Body of pancreas (tissue), 4 donors: ENCODE measurements at regions not wholly inside any gene's neighbourhood (a gene's known extent, or its start where the extent isn't known, plus 50 kb on each side); places are given as distances from the start of the nearest gene placed in this dataset.

Experiments
- ATAC-seq: fragments of 150-250 bp; one replicate; pipeline ENCODE4 v1.9.1; 2016
- DNase-seq, 4 donors: peaks; one replicate each; pipeline ENCODE4 v3.0.0-alpha.2; 2019
- H3K27ac ChIP-seq, 4 donors: fragments of 200-600 bp; sonication (generic); 1 replicate in 3 of 4; 2 replicates in 1 of 4; pipeline versions ENCODE4 v1.5.1 to v1.6.1; 2016 to 2019; ENCODE audit warnings: mild to moderate bottlenecking in 1 of 4, mixed read lengths in 1 of 4, moderate library complexity in 1 of 4
- H3K27me3 ChIP-seq, 2 donors: fragments of 200-600 bp; sonication (generic); one replicate each; pipeline ENCODE4 v1.6.0; 2016; ENCODE audit warnings: mild to moderate bottlenecking in 1 of 2
- H3K36me3 ChIP-seq, 2 donors: fragments of 200-600 bp; sonication (generic); replicated peaks in 1 of 2; 2 replicates each; pipeline ENCODE4 v1.5.1; 2016; ENCODE audit warnings: low read depth in 2 of 2; ENCODE audit not compliant: insufficient read depth in 1 of 2
- H3K4me1 ChIP-seq: fragments of 200-600 bp; sonication (generic); one replicate; pipeline ENCODE4 v1.6.0; 2016
- H3K4me3 ChIP-seq, 2 donors: fragments of 200-600 bp; sonication (generic); 1 replicate in 1 of 2; 2 replicates in 1 of 2; pipeline ENCODE4 v1.5.1; 2016 to 2019
- H3K9me3 ChIP-seq, 3 donors: fragments of 200-600 bp; sonication (generic); 1 replicate in 2 of 3; 2 replicates in 1 of 3; pipeline ENCODE4 v1.5.1; 2016
- CTCF ChIP-seq, 7 experiments: fragments of 450-650 bp in 4 of 7; fragments of 200-600 bp in 3 of 7; sonication (generic) in 3 of 7; IDR thresholded peaks; one replicate each; pipeline ENCODE4 v1.5.1; 2016 to 2019; ENCODE audit warnings: antibody characterized with exemption in 7 of 7
- POLR2A ChIP-seq, 3 donors: fragments of 450-650 bp; IDR thresholded peaks; one replicate each; pipeline ENCODE4 v1.6.1; 2016; ENCODE audit warnings: antibody characterized with exemption in 3 of 3, mild to moderate bottlenecking in 2 of 3
- WGBS, 2 donors: methylation state at CpG; one replicate each; pipeline ENCODE4 v1.1.5; 2017; 5-methylcytosine and 5-hydroxymethylcytosine counted together
- intact Hi-C: fragments of 100-400 bp; cut with DNase I; formaldehyde crosslinking; loops from one replicate; pipeline ENCODE4 v1.15.1; 2023

- DNase-seq: no peak
- TF ChIP-seq CTCF (IDR thresholded peaks at IDR 0.05) (no peak), POLR2A (IDR thresholded peaks at IDR 0.05) (no peak)
- Histone ChIP-seq H3K4me3 (no peak overlapping the region), H3K9me3 (no peaks in the 10 kb centered on the region), H3K4me1 (no peaks in the 10 kb centered on the region), H3K36me3 (no peaks in the 10 kb centered on the region), H3K27me3 (no peaks in the 10 kb centered on the region), H3K27ac (no peak overlapping the region)
- ATAC-seq: no peak
- intact Hi-C loops: no loop called here
Observed at GRCh38 chr1:178572604-178573003, 59.7 kb downstream of the TEX35 start.

- no peak for TF ChIP-seq CTCF (IDR thresholded peaks at IDR 0.05)
- TF ChIP-seq POLR2A (IDR thresholded peaks at IDR 0.05): no peak
- no peaks in the 10 kb centered on the region for H3K9me3 ChIP-seq
- no peaks in the 10 kb centered on the region for H3K4me1 ChIP-seq
- no peak for DNase-seq
- H3K27ac ChIP-seq: no peak overlapping the region
- H3K4me3 ChIP-seq: no peak overlapping the region
- no peak for ATAC-seq
- H3K36me3 ChIP-seq: no peaks in the 10 kb centered on the region
- intact Hi-C loops: no loop called here
- H3K27me3 ChIP-seq: no peaks in the 10 kb centered on the region
- WGBS, 2 donors: 81 to 84% methylated on average over 3 of the region's 3 CpGs
Observed at GRCh38 chr1:178573330-178573729, 60.4 kb downstream of the TEX35 start.

- no peaks in the 10 kb centered on the region for H3K27me3 ChIP-seq
- DNase-seq: no peak
- no peak overlapping the region for H3K4me3 ChIP-seq
- no peak for TF ChIP-seq POLR2A (IDR thresholded peaks at IDR 0.05)
- no peak for TF ChIP-seq CTCF (IDR thresholded peaks at IDR 0.05)
- H3K4me1 ChIP-seq: no peaks in the 10 kb centered on the region
- H3K27ac ChIP-seq: no peak overlapping the region
- WGBS, 2 donors: 67 to 73% methylated on average over 2 of the region's 2 CpGs
- H3K9me3 ChIP-seq: no peaks in the 10 kb centered on the region
- intact Hi-C loops: no loop called here
- ATAC-seq: no peak
- H3K36me3 ChIP-seq: no peaks in the 10 kb centered on the region
Observed at GRCh38 chr1:178574345-178574744, 61.4 kb downstream of the TEX35 start.

GRCh38 chr1:178575611-178576361, 62.9 kb downstream of the TEX35 start:
- Histone ChIP-seq H3K27ac (no peak overlapping the region), H3K4me1 (no peaks in the 10 kb centered on the region), H3K27me3 (no peaks in the 10 kb centered on the region), H3K4me3 (no peak overlapping the region), H3K36me3 (no peaks in the 10 kb centered on the region), H3K9me3 (no peaks in the 10 kb centered on the region)
- WGBS, 2 donors: 61 to 63% methylated on average over 3 of the region's 3 CpGs
- intact Hi-C loops: no loop called here
- ATAC-seq: no peak
- DNase-seq: no peak
- no peak for TF ChIP-seq CTCF (IDR thresholded peaks at IDR 0.05)
- TF ChIP-seq POLR2A (IDR thresholded peaks at IDR 0.05): no peak

- H3K36me3 ChIP-seq: no peaks in the 10 kb centered on the region
- H3K9me3 ChIP-seq: no peaks in the 10 kb centered on the region
- no peak for DNase-seq
- no peaks in the 10 kb centered on the region for H3K4me1 ChIP-seq
- H3K27ac ChIP-seq: no peak overlapping the region
- H3K4me3 ChIP-seq: no peak overlapping the region
- no peaks in the 10 kb centered on the region for H3K27me3 ChIP-seq
- intact Hi-C loops: no loop called here
- WGBS, 2 donors: 92 to 95% methylated on average over 6 of the region's 6 CpGs
- no peak for TF ChIP-seq POLR2A (IDR thresholded peaks at IDR 0.05)
- TF ChIP-seq CTCF (IDR thresholded peaks at IDR 0.05): no peak
- ATAC-seq: no peak
Observed at GRCh38 chr1:178576841-178577240, 63.9 kb downstream of the TEX35 start.
